VCaP (cell line): ENCODE measurements at regions not wholly inside any gene's neighbourhood (a gene's known extent, or its start where the extent isn't known, plus 50 kb on each side); places are given as distances from the start of the nearest gene placed in this dataset.

Experiments used
- H3K27ac ChIP-seq: fragments of 450-650 bp; 2 replicates; pipeline ENCODE4 v1.5.1; 2017
- CTCF ChIP-seq: fragments of 450-650 bp; conservative IDR thresholded peaks from 2 replicates; pipeline ENCODE4 v1.5.1; 2017; ENCODE audit warnings: mild to moderate bottlenecking, moderate library complexity

- no peak overlapping the region for H3K27ac ChIP-seq
- TF ChIP-seq CTCF, result no peak
Measured at GRCh38 chr16:5736209-5736930, 638.8 kb upstream of the EEF2KMT start.

GRCh38 chr16:5735444-5735843 lies 637.8 kb upstream of the EEF2KMT start:
- H3K27ac ChIP-seq, result no peak overlapping the region
- no peak for TF ChIP-seq CTCF

- no peak for TF ChIP-seq CTCF
Measured at GRCh38 chr16:5730783-5731182, 633.2 kb upstream of the EEF2KMT start.

GRCh38 chr16:5722116-5722619 lies 624.6 kb upstream of the EEF2KMT start:
- no peak overlapping the region for H3K27ac ChIP-seq
- TF ChIP-seq CTCF, result no peak

More at GRCh38 chr16:5730783-5731182, 633.2 kb upstream of the EEF2KMT start:
- no peak overlapping the region for H3K27ac ChIP-seq

- H3K27ac ChIP-seq, result no peak overlapping the region
- TF ChIP-seq CTCF, result no peak
Measured at GRCh38 chr16:5715155-5715554, 617.6 kb upstream of the EEF2KMT start.

GRCh38 chr16:5709889-5710288 lies 612.3 kb upstream of the EEF2KMT start:
- H3K27ac ChIP-seq, result no peak overlapping the region
- no peak for TF ChIP-seq CTCF

GRCh38 chr16:5706211-5706610 lies 608.6 kb upstream of the EEF2KMT start:
- TF ChIP-seq CTCF, result no peak
- no peak overlapping the region for H3K27ac ChIP-seq
